ENCODE measurements at regions not wholly inside any gene's neighbourhood (a gene's known extent, or its start where the extent isn't known, plus 50 kb on each side); places are given as distances from the start of the nearest gene placed in this dataset.

DNA sequence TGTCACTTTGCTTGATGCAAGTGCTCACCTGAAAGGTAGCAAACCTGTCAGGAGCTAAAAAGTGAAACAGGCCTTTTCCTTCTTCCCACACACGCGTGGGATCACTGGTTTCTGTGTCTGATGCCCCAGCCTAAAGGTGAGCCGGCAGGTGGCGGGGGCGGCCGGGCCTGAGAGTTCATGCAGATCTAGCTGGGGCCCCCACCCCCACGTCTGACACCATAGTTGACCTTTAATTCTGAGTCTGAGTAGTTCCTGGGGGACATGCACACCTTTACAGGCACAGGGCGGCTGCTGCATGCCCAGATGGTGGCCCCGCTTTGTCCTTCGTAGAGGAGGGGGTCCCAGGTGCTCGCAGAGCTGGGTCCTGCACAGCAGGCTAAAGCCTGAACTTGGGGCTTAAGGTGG, 345.3 kb downstream of the TEX29 start:
- no peaks in the 10 kb centered on the region for H3K9me3 ChIP-seq (ENCODE audit: insufficient read depth, low read length)
- H3K36me3 ChIP-seq (ENCODE audit: low read length), result no peaks in the 10 kb centered on the region
- H4K20me1 ChIP-seq (ENCODE audit: low read depth, low read length), result no peaks in the 10 kb centered on the region
- TF ChIP-seq, protein P1, sequence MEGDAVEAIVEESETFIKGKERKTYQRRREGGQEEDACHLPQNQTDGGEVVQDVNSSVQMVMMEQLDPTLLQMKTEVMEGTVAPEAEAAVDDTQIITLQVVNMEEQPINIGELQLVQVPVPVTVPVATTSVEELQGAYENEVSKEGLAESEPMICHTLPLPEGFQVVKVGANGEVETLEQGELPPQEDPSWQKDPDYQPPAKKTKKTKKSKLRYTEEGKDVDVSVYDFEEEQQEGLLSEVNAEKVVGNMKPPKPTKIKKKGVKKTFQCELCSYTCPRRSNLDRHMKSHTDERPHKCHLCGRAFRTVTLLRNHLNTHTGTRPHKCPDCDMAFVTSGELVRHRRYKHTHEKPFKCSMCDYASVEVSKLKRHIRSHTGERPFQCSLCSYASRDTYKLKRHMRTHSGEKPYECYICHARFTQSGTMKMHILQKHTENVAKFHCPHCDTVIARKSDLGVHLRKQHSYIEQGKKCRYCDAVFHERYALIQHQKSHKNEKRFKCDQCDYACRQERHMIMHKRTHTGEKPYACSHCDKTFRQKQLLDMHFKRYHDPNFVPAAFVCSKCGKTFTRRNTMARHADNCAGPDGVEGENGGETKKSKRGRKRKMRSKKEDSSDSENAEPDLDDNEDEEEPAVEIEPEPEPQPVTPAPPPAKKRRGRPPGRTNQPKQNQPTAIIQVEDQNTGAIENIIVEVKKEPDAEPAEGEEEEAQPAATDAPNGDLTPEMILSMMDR (IDR thresholded peaks at IDR 0.05; ENCODE audit: insufficient read depth, low read length, poor library complexity, severe bottlenecking), result no peak
- TF ChIP-seq EZH2phosphoT487 (conservative IDR thresholded peaks at IDR 0.05; ENCODE audit: low read length), result no peak
- H3F3A ChIP-seq (ENCODE audit: insufficient read depth), result no peaks in the 10 kb centered on the region
- no peak overlapping the region for H2AFZ ChIP-seq (ENCODE audit: low read depth, low read length, severe bottlenecking)
- no peaks in the 10 kb centered on the region for H3K9me2 ChIP-seq (replicated peaks; ENCODE audit: insufficient read depth, low read length)
- no peak overlapping the region for H3K27ac ChIP-seq (ENCODE audit: low read depth, low read length)
- no peaks in the 10 kb centered on the region for H3K27me3 ChIP-seq (ENCODE audit: low read length)
- H3K4me3 ChIP-seq (ENCODE audit: insufficient read depth, low read length, poor library complexity, severe bottlenecking), result no peak overlapping the region
- no peak overlapping the region for H3K9ac ChIP-seq (ENCODE audit: low read length)
- H3K4me2 ChIP-seq (ENCODE audit: low read depth, low read length, poor library complexity, severe bottlenecking), result no peak overlapping the region
- H3K79me2 ChIP-seq (ENCODE audit: insufficient read depth, low read length), result no peaks in the 10 kb centered on the region

DNA sequence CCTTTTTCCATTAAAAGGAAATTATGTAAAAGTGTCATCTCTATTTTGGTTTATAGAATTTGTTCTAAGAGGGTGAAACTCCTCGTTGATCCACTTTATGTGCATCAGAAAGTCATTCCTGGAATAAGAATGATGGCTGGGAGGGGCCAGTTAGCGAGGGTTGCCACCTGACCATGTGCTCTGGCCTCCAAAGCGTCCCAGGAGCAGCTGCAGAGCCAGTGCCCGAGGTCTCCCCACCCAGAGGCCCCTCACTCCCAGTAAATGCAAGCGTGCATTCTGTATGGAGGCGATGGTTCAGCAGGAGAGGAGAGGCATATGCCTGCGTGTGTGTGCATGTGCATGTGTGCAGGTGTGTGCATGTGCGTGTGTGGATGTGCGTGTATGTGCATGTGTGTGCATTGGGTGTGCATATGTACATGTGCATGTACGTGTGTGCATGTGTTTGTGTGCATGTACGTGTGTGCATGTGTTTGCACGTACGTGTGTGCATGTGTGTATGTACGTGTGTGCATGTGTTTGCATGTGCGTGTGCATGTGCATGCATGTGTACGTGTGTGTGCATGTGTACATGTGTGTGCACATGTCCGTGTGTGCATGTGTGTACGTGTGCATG, 345.8 kb downstream of the TEX29 start:
- no peak overlapping the region for H2AFZ ChIP-seq (ENCODE audit: low read depth, low read length, severe bottlenecking)
- H3K4me3 ChIP-seq (ENCODE audit: insufficient read depth, low read length, poor library complexity, severe bottlenecking), result no peak overlapping the region
- H4K20me1 ChIP-seq (ENCODE audit: low read depth, low read length), result no peaks in the 10 kb centered on the region
- H3K9me3 ChIP-seq (ENCODE audit: insufficient read depth, low read length), result no peaks in the 10 kb centered on the region
- H3F3A ChIP-seq (ENCODE audit: insufficient read depth), result no peaks in the 10 kb centered on the region
- no peaks in the 10 kb centered on the region for H3K79me2 ChIP-seq (ENCODE audit: insufficient read depth, low read length)
- H3K9me2 ChIP-seq (replicated peaks; ENCODE audit: insufficient read depth, low read length), result no peaks in the 10 kb centered on the region
- H3K9ac ChIP-seq (ENCODE audit: low read length), result no peak overlapping the region
- no peak overlapping the region for H3K27ac ChIP-seq (ENCODE audit: low read depth, low read length)
- H3K27me3 ChIP-seq (ENCODE audit: low read length), result no peaks in the 10 kb centered on the region
- TF ChIP-seq, protein P1 (IDR thresholded peaks at IDR 0.05; ENCODE audit: insufficient read depth, low read length, poor library complexity, severe bottlenecking), result no peak
- TF ChIP-seq EZH2phosphoT487 (conservative IDR thresholded peaks at IDR 0.05; ENCODE audit: low read length), result no peak
- no peaks in the 10 kb centered on the region for H3K36me3 ChIP-seq (ENCODE audit: low read length)
- H3K4me2 ChIP-seq (ENCODE audit: low read depth, low read length, poor library complexity, severe bottlenecking), result no peak overlapping the region

DNA sequence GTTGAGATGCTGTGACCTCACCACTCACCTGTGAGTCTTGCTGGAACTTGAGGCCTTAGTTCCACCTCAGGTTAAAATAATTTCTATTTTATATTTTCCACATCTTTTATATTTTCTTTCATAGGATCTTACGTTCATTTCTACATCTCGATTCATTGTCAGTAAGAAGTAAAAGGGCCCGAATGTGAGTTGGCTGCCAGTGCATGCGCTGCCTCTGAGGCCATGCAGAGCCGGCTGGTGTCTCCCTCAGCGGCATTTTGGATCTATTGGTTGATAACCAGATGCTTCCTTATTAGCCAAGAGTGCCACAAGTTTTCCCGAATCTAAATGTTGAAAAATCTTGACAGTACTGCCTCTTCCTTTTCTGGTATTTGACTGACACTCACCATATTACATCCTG, 347.3 kb downstream of the TEX29 start:
- Histone ChIP-seq H2AFZ (ENCODE audit: low read depth, low read length, severe bottlenecking) (no peak overlapping the region), H3K27me3 (ENCODE audit: low read length) (no peaks in the 10 kb centered on the region), H3K4me3 (ENCODE audit: insufficient read depth, low read length, poor library complexity, severe bottlenecking) (no peak overlapping the region), H3K27ac (ENCODE audit: low read depth, low read length) (no peak overlapping the region), H3K36me3 (ENCODE audit: low read length) (no peaks in the 10 kb centered on the region), H3F3A (ENCODE audit: insufficient read depth) (no peaks in the 10 kb centered on the region), H3K9me2 (replicated peaks; ENCODE audit: insufficient read depth, low read length) (no peaks in the 10 kb centered on the region), H3K9ac (ENCODE audit: low read length) (no peak overlapping the region), H4K20me1 (ENCODE audit: low read depth, low read length) (no peaks in the 10 kb centered on the region), H3K4me2 (ENCODE audit: low read depth, low read length, poor library complexity, severe bottlenecking) (no peak overlapping the region), H3K9me3 (ENCODE audit: insufficient read depth, low read length) (no peaks in the 10 kb centered on the region), H3K79me2 (ENCODE audit: insufficient read depth, low read length) (no peaks in the 10 kb centered on the region)
- TF ChIP-seq, protein P1 (IDR thresholded peaks at IDR 0.05; ENCODE audit: insufficient read depth, low read length, poor library complexity, severe bottlenecking), result no peak
- TF ChIP-seq EZH2phosphoT487 (conservative IDR thresholded peaks at IDR 0.05; ENCODE audit: low read length), result no peak
